Spleen (tissue), 11 donors: ENCODE measurements at regions not wholly inside any gene's neighbourhood (a gene's known extent, or its start where the extent isn't known, plus 50 kb on each side); places are given as distances from the start of the nearest gene placed in this dataset.

Source experiments
- DNase-seq: peaks from one replicate; pipeline ENCODE4 v3.0.0-alpha.2; 2020
- H3K27ac ChIP-seq, 8 donors: fragments of 200-600 bp; sonication (generic) in 7 of 8; 1 replicate in 4 of 8; 2 replicates in 4 of 8; pipeline versions ENCODE4 v1.5.0 to v1.8.0; 2016 to 2021; ENCODE audit warnings: inconsistent platforms in 4 of 8, mild to moderate bottlenecking in 4 of 8, moderate library complexity in 1 of 8
- H3K27me3 ChIP-seq, 7 donors: fragments of 200-600 bp; sonication (generic) in 6 of 7; replicated peaks in 1 of 7; 1 replicate in 4 of 7; 2 replicates in 3 of 7; pipeline versions ENCODE4 v1.5.0 to v1.8.0; 2016 to 2021; ENCODE audit warnings: inconsistent platforms in 3 of 7, mild to moderate bottlenecking in 1 of 7
- H3K36me3 ChIP-seq, 6 donors: fragments of 200-600 bp; sonication (generic) in 5 of 6; 1 replicate in 4 of 6; 2 replicates in 2 of 6; pipeline versions ENCODE4 v1.5.0 to v1.8.0; 2016 to 2021; ENCODE audit warnings: inconsistent platforms in 2 of 6
- H3K4me1 ChIP-seq, 6 donors: fragments of 200-600 bp; sonication (generic) in 5 of 6; 1 replicate in 3 of 6; 2 replicates in 3 of 6; pipeline versions ENCODE4 v1.5.0 to v1.8.0; 2016 to 2021; ENCODE audit warnings: inconsistent platforms in 3 of 6
- H3K4me3 ChIP-seq, 8 donors: fragments of 200-600 bp; sonication (generic) in 7 of 8; 1 replicate in 4 of 8; 2 replicates in 4 of 8; pipeline versions ENCODE4 v1.5.0 to v1.8.0; 2016 to 2021; ENCODE audit warnings: inconsistent platforms in 4 of 8, mild to moderate bottlenecking in 4 of 8, moderate library complexity in 2 of 8
- H3K9me3 ChIP-seq, 8 donors: fragments of 200-600 bp; sonication (generic) in 7 of 8; 1 replicate in 4 of 8; 2 replicates in 4 of 8; pipeline versions ENCODE4 v1.5.0 to v1.8.0; 2016 to 2021; ENCODE audit warnings: inconsistent platforms in 4 of 8
- POLR2A ChIP-seq, 3 donors: fragments of 450-650 bp; IDR thresholded peaks; one replicate each; pipeline ENCODE4 v1.5.1; 2017; ENCODE audit warnings: antibody characterized with exemption in 3 of 3, mild to moderate bottlenecking in 1 of 3
- POLR2AphosphoS5 ChIP-seq, 3 donors: sonication (generic); formaldehyde crosslinking; IDR thresholded peaks; one replicate each; pipeline ENCODE4 v1.5.1; 2017; ENCODE audit warnings: antibody characterized with exemption in 3 of 3
- WGBS, 5 donors: extraction: QIAGEN DNeasy Blood & Tissue Kit in 3 of 5; methylation state at CpG; one replicate each; pipeline versions ENCODE4 v1.1.5 to v1.1.7; 2013 to 2018; 5-methylcytosine and 5-hydroxymethylcytosine counted together
- intact Hi-C: fragments of 100-400 bp; cut with DNase I; formaldehyde crosslinking; loops from one replicate; pipeline ENCODE4 v1.15.0; 2023; ENCODE audit warnings: low total_unique reads
- TF ChIP-seq, protein P1 (sequence below), 11 experiments: fragments of 200-600 bp in 7 of 11; fragments of 450-650 bp in 4 of 11; sonication (generic) in 4 of 11; IDR thresholded peaks in 8 of 11; conservative IDR thresholded peaks in 3 of 11; 1 replicate in 7 of 11; 2 replicates in 4 of 11; pipeline versions ENCODE4 v1.4.0 to v1.8.0; 2016 to 2021; ENCODE audit warnings: antibody characterized with exemption in 11 of 11, inconsistent platforms in 4 of 11, mild to moderate bottlenecking in 1 of 11
- donor health status: healthy with polysubstance abuse.
- donor health status: DM: no; HTN: no; CAD: no; lungs with moderate emphysema.
- donor health status: DM: no; HTN: no; CAD: no.
- donor health status: Bipolar disorder and iron deficiency.
- donor health status: healthy.
- donor health status: DM: no; HTN: no; CAD: no.
- donor health status: DM: yes; HTN: yes; CAD: no.

- no peaks in the 10 kb centered on the region for H3K9me3 ChIP-seq
- no peak overlapping the region for H3K27ac ChIP-seq
- H3K4me1 ChIP-seq, result peaks cover 0 to 13% (median 5%) of the 10 kb centered on the region in 6 donors
- no peak overlapping the region for H3K4me3 ChIP-seq
- intact Hi-C loops, result loop anchor here (10.0 kb wide), 2 partner anchors 230 to 560 kb away; no protein-coding TSS in a partner anchor
- H3K36me3 ChIP-seq, result no peaks in the 10 kb centered on the region
- no peak for DNase-seq
- TF ChIP-seq, protein P1, sequence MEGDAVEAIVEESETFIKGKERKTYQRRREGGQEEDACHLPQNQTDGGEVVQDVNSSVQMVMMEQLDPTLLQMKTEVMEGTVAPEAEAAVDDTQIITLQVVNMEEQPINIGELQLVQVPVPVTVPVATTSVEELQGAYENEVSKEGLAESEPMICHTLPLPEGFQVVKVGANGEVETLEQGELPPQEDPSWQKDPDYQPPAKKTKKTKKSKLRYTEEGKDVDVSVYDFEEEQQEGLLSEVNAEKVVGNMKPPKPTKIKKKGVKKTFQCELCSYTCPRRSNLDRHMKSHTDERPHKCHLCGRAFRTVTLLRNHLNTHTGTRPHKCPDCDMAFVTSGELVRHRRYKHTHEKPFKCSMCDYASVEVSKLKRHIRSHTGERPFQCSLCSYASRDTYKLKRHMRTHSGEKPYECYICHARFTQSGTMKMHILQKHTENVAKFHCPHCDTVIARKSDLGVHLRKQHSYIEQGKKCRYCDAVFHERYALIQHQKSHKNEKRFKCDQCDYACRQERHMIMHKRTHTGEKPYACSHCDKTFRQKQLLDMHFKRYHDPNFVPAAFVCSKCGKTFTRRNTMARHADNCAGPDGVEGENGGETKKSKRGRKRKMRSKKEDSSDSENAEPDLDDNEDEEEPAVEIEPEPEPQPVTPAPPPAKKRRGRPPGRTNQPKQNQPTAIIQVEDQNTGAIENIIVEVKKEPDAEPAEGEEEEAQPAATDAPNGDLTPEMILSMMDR (IDR thresholded peaks at IDR 0.05 in 8 of 11, conservative IDR thresholded peaks at IDR 0.05 in 3 of 11), result peak in 5 of 11 experiments; percentile 20 to 34 (median 22)
- no peak for TF ChIP-seq POLR2AphosphoS5 (IDR thresholded peaks at IDR 0.05)
- WGBS, 5 donors, result 33 to 51% (median 48%) methylated on average over 2 of the region's 2 CpGs
- H3K27me3 ChIP-seq, result peaks cover 0 to 8% (median 0%) of the 10 kb centered on the region in 7 donors
Measured at GRCh38 chr2:133884739-133885381, 316.6 kb upstream of the NCKAP5 start.

DNA sequence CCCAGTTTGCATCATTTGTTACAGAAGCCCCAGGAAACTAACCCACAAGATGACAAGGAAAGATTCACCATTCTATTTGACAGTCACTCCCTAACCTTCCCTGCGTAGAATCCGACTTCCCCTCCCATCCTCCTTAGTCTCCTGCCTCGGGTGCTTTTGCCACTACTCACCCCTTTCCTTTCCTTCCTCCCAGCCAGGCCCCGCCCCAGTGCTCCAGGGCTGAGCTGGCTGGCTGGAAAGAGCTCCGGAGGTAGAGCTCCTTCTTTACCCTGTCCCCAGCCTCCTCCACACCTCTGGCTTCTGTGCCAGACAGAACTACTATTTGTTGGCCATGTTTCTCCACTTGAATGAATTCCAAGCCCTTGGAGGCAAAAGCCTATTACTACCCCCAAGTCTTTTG lies 317.6 kb upstream of the NCKAP5 start:
- TF ChIP-seq POLR2AphosphoS5 (IDR thresholded peaks at IDR 0.05) (no peak), POLR2A (IDR thresholded peaks at IDR 0.05) (no peak)
- TF ChIP-seq, protein P1 (IDR thresholded peaks at IDR 0.05 in 8 of 11, conservative IDR thresholded peaks at IDR 0.05 in 3 of 11), result no peak
- WGBS, 5 donors, result 40 to 68% (median 51%) methylated on average over 5 of the region's 5 CpGs

DNA sequence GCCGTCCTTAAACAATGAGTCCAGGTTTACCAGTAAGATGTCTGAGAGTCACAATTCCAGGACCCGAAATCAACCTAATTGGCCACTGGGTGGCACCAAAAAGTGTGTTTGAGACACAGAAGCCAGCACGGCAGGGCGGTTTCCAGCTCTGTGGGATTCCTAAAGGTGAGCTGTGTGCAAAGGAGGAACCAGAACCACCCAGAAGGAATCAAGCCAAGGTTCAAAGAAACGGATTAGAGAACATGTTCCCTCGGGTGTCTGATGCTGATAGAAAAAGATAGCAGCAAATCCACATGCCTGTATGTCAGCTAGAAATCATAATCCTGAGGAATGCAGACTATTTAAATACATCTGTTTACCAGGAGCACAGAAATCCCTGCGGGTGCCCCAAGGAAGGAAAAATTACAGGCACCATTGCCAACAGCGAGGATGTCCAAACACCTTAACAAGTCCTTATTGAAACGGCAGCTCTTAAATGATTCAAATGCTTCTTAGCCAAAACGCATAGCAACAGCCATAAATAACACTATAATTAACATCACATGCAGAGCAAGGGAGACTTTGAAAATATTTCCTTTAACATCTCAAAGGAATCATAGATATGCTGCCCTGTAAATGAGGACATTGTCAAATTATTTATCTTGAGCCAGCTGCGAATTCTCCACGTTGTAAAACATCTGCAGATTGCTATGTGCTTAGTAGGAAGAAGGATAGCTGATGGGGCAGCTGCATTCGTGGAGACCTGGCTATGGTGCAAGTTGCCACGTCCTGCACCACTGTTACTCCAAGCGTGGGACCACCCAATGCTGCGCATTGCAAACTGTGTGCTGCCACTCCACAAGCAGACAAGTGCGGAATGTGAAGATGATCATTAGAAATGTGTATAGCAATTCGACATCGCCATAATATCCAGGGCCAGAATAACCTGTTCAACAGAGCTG lies 318.7 kb upstream of the NCKAP5 start:
- WGBS, 5 donors, result 53 to 56% (median 55%) methylated on average over 19 of the region's 19 CpGs
- intact Hi-C loops, result loop anchor here (10.0 kb wide), 2 partner anchors 228 to 558 kb away; no protein-coding TSS in a partner anchor

More for the DNA sequence above, 317.6 kb upstream of the NCKAP5 start:
- DNase-seq, result no peak
- no peaks in the 10 kb centered on the region for H3K36me3 ChIP-seq
- H3K9me3 ChIP-seq, result no peaks in the 10 kb centered on the region
- peaks cover 0 to 8% (median 0%) of the 10 kb centered on the region in 7 donors for H3K27me3 ChIP-seq
- no peak overlapping the region for H3K4me3 ChIP-seq
- intact Hi-C loops, result loop anchor here (10.0 kb wide), 2 partner anchors 229 to 559 kb away; no protein-coding TSS in a partner anchor
- H3K27ac ChIP-seq, result no peak overlapping the region
- H3K4me1 ChIP-seq, result peaks cover 0 to 13% (median 5%) of the 10 kb centered on the region in 6 donors

More for the DNA sequence above, 318.7 kb upstream of the NCKAP5 start:
- Histone ChIP-seq H3K4me1 (peaks cover 0 to 13% (median 5%) of the 10 kb centered on the region in 6 donors), H3K36me3 (no peaks in the 10 kb centered on the region), H3K27me3 (peaks cover 0 to 8% (median 0%) of the 10 kb centered on the region in 7 donors), H3K9me3 (no peaks in the 10 kb centered on the region), H3K4me3 (no peak overlapping the region), H3K27ac (no peak overlapping the region)
- TF ChIP-seq, protein P1 (IDR thresholded peaks at IDR 0.05 in 8 of 11, conservative IDR thresholded peaks at IDR 0.05 in 3 of 11), result peak; percentile 22 to 73 (median 61)
- TF ChIP-seq POLR2AphosphoS5 (IDR thresholded peaks at IDR 0.05), result no peak
- DNase-seq, result peak; percentile 82
